HFF-Myc (cell line): ENCODE measurements at regions not wholly inside any gene's neighbourhood (a gene's known extent, or its start where the extent isn't known, plus 50 kb on each side); places are given as distances from the start of the nearest gene placed in this dataset.
"Not testable (repeated sequence)": the region's sequence is repeated elsewhere in the genome, so short reads cannot be mapped to it uniquely, and the experiment has no call there.

Experiments used
- DNase-seq: peaks from one replicate; pipeline ENCODE4 v3.0.0-alpha.2; 2011; ENCODE audit warnings: low read depth; ENCODE audit errors: extremely low read depth
- H3K4me3 ChIP-seq: replicated peaks from 2 replicates; pipeline ENCODE4 v1.5.1; 2011; ENCODE audit warnings: low read depth, mild to moderate bottlenecking, control low read depth, low read length
- CTCF ChIP-seq: IDR thresholded peaks from 2 replicates; pipeline ENCODE4 v1.5.1; 2012; ENCODE audit warnings: mild to moderate bottlenecking, low read depth, low read length, control low read depth; ENCODE audit errors: missing control alignments

GRCh38 chr14:25308244-25308643, 258.3 kb upstream of the STXBP6 start:
- no peak for DNase-seq
- no peak for TF ChIP-seq CTCF
- H3K4me3 ChIP-seq = no peak overlapping the region

- no peak for TF ChIP-seq CTCF
- DNase-seq = no peak
- no peak overlapping the region for H3K4me3 ChIP-seq
Measured at GRCh38 chr14:25303934-25304333, 254.0 kb upstream of the STXBP6 start.

GRCh38 chr14:25298238-25298637, 248.3 kb upstream of the STXBP6 start:
- TF ChIP-seq CTCF = no peak
- no peak overlapping the region for H3K4me3 ChIP-seq
- no peak for DNase-seq

- not testable (repeated sequence) for H3K4me3 ChIP-seq, DNase-seq
Measured at GRCh38 chr14:25290154-25290553, 240.2 kb upstream of the STXBP6 start.

GRCh38 chr14:25274529-25274928, 224.6 kb upstream of the STXBP6 start:
- TF ChIP-seq CTCF = no peak
- no peak for DNase-seq
- no peak overlapping the region for H3K4me3 ChIP-seq

GRCh38 chr14:25267186-25267585, 217.2 kb upstream of the STXBP6 start:
- no peak for TF ChIP-seq CTCF
- H3K4me3 ChIP-seq = no peak overlapping the region
- DNase-seq = no peak

GRCh38 chr14:25259470-25259869, 209.5 kb upstream of the STXBP6 start:
- no peak overlapping the region for H3K4me3 ChIP-seq
- DNase-seq = no peak
- TF ChIP-seq CTCF = no peak

GRCh38 chr14:25252793-25253192, 202.8 kb upstream of the STXBP6 start:
- no peak for TF ChIP-seq CTCF
- no peak overlapping the region for H3K4me3 ChIP-seq
- no peak for DNase-seq
